ENCODE measurements at regions not wholly inside any gene's neighbourhood (a gene's known extent, or its start where the extent isn't known, plus 50 kb on each side); places are given as distances from the start of the nearest gene placed in this dataset.

- no peaks in the 10 kb centered on the region for H3K4me1 ChIP-seq (ENCODE audit: control insufficient read depth, extremely low read depth, insufficient read depth, low read length)
- FAIRE-seq: no peak
- H3K27me3 ChIP-seq (ENCODE audit: control insufficient read depth in 2 of 2, insufficient read depth in 2 of 2, low read length in 2 of 2): peaks cover 2 to 12% of the 10 kb centered on the region in 2 experiments
- no peaks in the 10 kb centered on the region for H3K36me3 ChIP-seq (ENCODE audit: control insufficient read depth in 2 of 2, extremely low read depth in 1 of 2, insufficient read depth in 2 of 2, low read length in 2 of 2)
- no peaks in the 10 kb centered on the region for H3K9me1 ChIP-seq (replicated peaks; ENCODE audit: control insufficient read depth, extremely low read depth, insufficient read depth, low read length)
- H3K4me2 ChIP-seq (ENCODE audit: insufficient read depth, low read length): no peak overlapping the region
- no peak overlapping the region for H3K4me3 ChIP-seq (replicated peaks in 1 of 3; ENCODE audit: insufficient read depth in 1 of 3, low read depth in 1 of 3, low read length in 3 of 3)
- H3K27ac ChIP-seq (ENCODE audit: insufficient read depth, low read depth, low read length): no peak overlapping the region
- no peaks in the 10 kb centered on the region for H3K9me3 ChIP-seq (replicated peaks; ENCODE audit: control insufficient read depth, insufficient read depth, low read length)
- POLR2A ChIA-PET: no interaction called here
- intact Hi-C loops (cut with micrococcal nuclease): no loop called here
- DNase-seq (ENCODE audit: low read depth, low spot score): no peak
- TF ChIP-seq FOS (IDR thresholded peaks at IDR 0.05; ENCODE audit: borderline replicate concordance, insufficient read depth, low read length) (no peak), EZH2 (IDR thresholded peaks at IDR 0.05; ENCODE audit: borderline replicate concordance, low read depth, low read length, severe bottlenecking) (no peak), CTCF (IDR thresholded peaks at IDR 0.05; ENCODE audit: extremely low read depth in 1 of 2, insufficient read depth in 1 of 2, low read depth in 1 of 2, low read length in 2 of 2) (no peak), POLR2AphosphoS5 (IDR thresholded peaks at IDR 0.05; ENCODE audit: insufficient read depth, low read depth, low read length) (no peak), JUN (IDR thresholded peaks at IDR 0.05; ENCODE audit: borderline replicate concordance, insufficient read depth, insufficient read length, low read depth) (no peak), GATA2 (IDR thresholded peaks at IDR 0.05; ENCODE audit: insufficient read depth, insufficient read length, low read depth, low read length) (no peak), MYC (IDR thresholded peaks at IDR 0.05; ENCODE audit: low read depth, low read length) (no peak), POLR2A (IDR thresholded peaks at IDR 0.05; ENCODE audit: low read depth, low read length) (no peak), MAX (IDR thresholded peaks at IDR 0.05; ENCODE audit: insufficient read depth, insufficient read length) (no peak)
- CTCF ChIA-PET: interaction anchor here (0.9 to 2.7 kb wide), 2 partner anchors 211 to 257 kb away, joined by 3 to 8 read pairs; no protein-coding TSS in a partner anchor
- dilution Hi-C loops (cut with MboI; ENCODE audit: extremely low pct_ligation_motif_present, low sequenced_read_pairs): no loop called here
- no peaks in the 10 kb centered on the region for H3K79me2 ChIP-seq (ENCODE audit: control insufficient read depth, insufficient read depth, low read length)
- no peaks in the 10 kb centered on the region for H4K20me1 ChIP-seq (replicated peaks; ENCODE audit: control insufficient read depth, extremely low read depth, insufficient read depth, low read length)
- BruUV-seq (replicated peaks): no TSS peak
- H2AFZ ChIP-seq (ENCODE audit: low read depth, low read length): no peak overlapping the region
- no peak overlapping the region for H3K9ac ChIP-seq (replicated peaks; ENCODE audit: extremely low read depth, insufficient read depth, low read length)
Measured at GRCh38 chr15:59923508-59923907, 80.6 kb upstream of the FOXB1 start.

Data from endothelial cell of umbilical vein (primary cell).